C4-2B (cell line): ENCODE measurements at regions not wholly inside any gene's neighbourhood (a gene's known extent, or its start where the extent isn't known, plus 50 kb on each side); places are given as distances from the start of the nearest gene placed in this dataset.

Experiments used
- H3K27ac ChIP-seq: fragments of 450-650 bp; 2 replicates; pipeline ENCODE4 v1.5.1; 2017
- CTCF ChIP-seq: fragments of 450-650 bp; conservative IDR thresholded peaks from 2 replicates; pipeline ENCODE4 v1.5.1; 2017; ENCODE audit warnings: mild to moderate bottlenecking
- ZFX ChIP-seq: fragments of 450-650 bp; IDR thresholded peaks from 2 replicates; pipeline ENCODE4 v1.6.1; 2017

- H3K27ac ChIP-seq, result no peak overlapping the region
- no peak for TF ChIP-seq CTCF
Observed at GRCh38 chr4:123304151-123304964, 92.2 kb upstream of the SPRY1 start.

- no peak overlapping the region for H3K27ac ChIP-seq
- TF ChIP-seq CTCF, result no peak
- no peak for TF ChIP-seq ZFX
Observed at GRCh38 chr4:123305736-123306135, 90.9 kb upstream of the SPRY1 start.

GRCh38 chr4:123306769-123307168 is 89.8 kb upstream of the SPRY1 start:
- no peak overlapping the region for H3K27ac ChIP-seq
- TF ChIP-seq CTCF (no peak), ZFX (no peak)

- TF ChIP-seq CTCF, result no peak
- no peak for TF ChIP-seq ZFX
Observed at GRCh38 chr4:123308667-123309066, 87.9 kb upstream of the SPRY1 start.

GRCh38 chr4:123312116-123312515 is 84.5 kb upstream of the SPRY1 start:
- TF ChIP-seq CTCF (no peak), ZFX (no peak)
- H3K27ac ChIP-seq, result no peak overlapping the region

More at GRCh38 chr4:123308667-123309066, 87.9 kb upstream of the SPRY1 start:
- H3K27ac ChIP-seq, result no peak overlapping the region

GRCh38 chr4:123312951-123313592 is 83.5 kb upstream of the SPRY1 start:
- H3K27ac ChIP-seq, result no peak overlapping the region
- TF ChIP-seq CTCF (no peak), ZFX (no peak)

GRCh38 chr4:123315617-123316016 is 81.0 kb upstream of the SPRY1 start:
- no peak for TF ChIP-seq CTCF
- TF ChIP-seq ZFX, result no peak
- no peak overlapping the region for H3K27ac ChIP-seq
